Stimulated activated CD8-positive, alpha-beta memory T cell treated with anti-CD3 and anti-CD28 coated beads, Interleukin-4, amount 100 ng/mL, for 4 hours (primary cell): ENCODE measurements at regions not wholly inside any gene's neighbourhood (a gene's known extent, or its start where the extent isn't known, plus 50 kb on each side); places are given as distances from the start of the nearest gene placed in this dataset.

ENCODE experiments used
- DNase-seq, 2 donors: peaks; one replicate each; pipeline ENCODE4 v3.0.0-alpha.2; 2020; ENCODE audit warnings: low read depth in 2 of 2, low spot score in 1 of 2

GRCh38 chr1:98482611-98483010 lies 178.9 kb upstream of the SNX7 start:
- no peak for DNase-seq

- no peak for DNase-seq
Measured at GRCh38 chr1:98480271-98480670, 181.2 kb upstream of the SNX7 start.

GRCh38 chr1:98478121-98478520 lies 183.4 kb upstream of the SNX7 start:
- DNase-seq = no peak

- DNase-seq = no peak
Measured at GRCh38 chr1:98472878-98473277, 188.6 kb upstream of the SNX7 start.

- DNase-seq = no peak
Measured at GRCh38 chr1:98471633-98472032, 189.9 kb upstream of the SNX7 start.

- DNase-seq = no peak
Measured at GRCh38 chr1:98468111-98468717, 193.3 kb upstream of the SNX7 start.

- no peak for DNase-seq
Measured at GRCh38 chr1:98467586-98467985, 193.9 kb upstream of the SNX7 start.

GRCh38 chr1:98467122-98467521 lies 194.4 kb upstream of the SNX7 start:
- DNase-seq = no peak

- DNase-seq = no peak
Measured at GRCh38 chr1:98461873-98462385, 199.6 kb upstream of the SNX7 start.

GRCh38 chr1:98460136-98460535 lies 201.4 kb upstream of the SNX7 start:
- no peak for DNase-seq

GRCh38 chr1:98459486-98459870 lies 202.0 kb upstream of the SNX7 start:
- DNase-seq = no peak

- DNase-seq = no peak
Measured at GRCh38 chr1:98458511-98459485, 202.7 kb upstream of the SNX7 start.

- DNase-seq = no peak
Measured at GRCh38 chr1:98457248-98457647, 204.3 kb upstream of the SNX7 start.

GRCh38 chr1:98454666-98455065 lies 206.9 kb upstream of the SNX7 start:
- DNase-seq = no peak

- no peak for DNase-seq
Measured at GRCh38 chr1:98453066-98453465, 208.5 kb upstream of the SNX7 start.

GRCh38 chr1:98452162-98452561 lies 209.4 kb upstream of the SNX7 start:
- DNase-seq = no peak

GRCh38 chr1:98441281-98441680 lies 220.2 kb upstream of the SNX7 start:
- no peak for DNase-seq

- no peak for DNase-seq
Measured at GRCh38 chr1:98439471-98439870, 222.1 kb upstream of the SNX7 start.

- DNase-seq = no peak
Measured at GRCh38 chr1:98437540-98437939, 224.0 kb upstream of the SNX7 start.

- no peak for DNase-seq
Measured at GRCh38 chr1:98437011-98437410, 224.5 kb upstream of the SNX7 start.

GRCh38 chr1:98429965-98430443 lies 231.5 kb upstream of the SNX7 start:
- DNase-seq = no peak

- DNase-seq = no peak
Measured at GRCh38 chr1:98428864-98429263, 232.7 kb upstream of the SNX7 start.
